ENCODE measurements at regions not wholly inside any gene's neighbourhood (a gene's known extent, or its start where the extent isn't known, plus 50 kb on each side); places are given as distances from the start of the nearest gene placed in this dataset.

- DNase-seq (ENCODE audit: low read depth in 1 of 2, low spot score in 2 of 2) (no peak), FAIRE-seq (no peak)
- POLR2A ChIA-PET (ENCODE audit: partially characterized antibody): no interaction called here
- TF ChIP-seq RAD21 (IDR thresholded peaks at IDR 0.05 in 1 of 2, conservative IDR thresholded peaks at IDR 0.05 in 1 of 2; ENCODE audit: low read depth in 2 of 2, low read length in 2 of 2) (no peak), POU5F1 (IDR thresholded peaks at IDR 0.05; ENCODE audit: low read depth, low read length) (no peak), CREB1 (IDR thresholded peaks at IDR 0.05) (no peak), CHD1 (IDR thresholded peaks at IDR 0.05; ENCODE audit: low read depth, low read length) (no peak), EGR1 (IDR thresholded peaks at IDR 0.05; ENCODE audit: borderline replicate concordance, low read depth, low read length) (no peak), SRF (IDR thresholded peaks at IDR 0.05; ENCODE audit: low read depth, low read length) (no peak), RFX5 (IDR thresholded peaks at IDR 0.05; ENCODE audit: borderline replicate concordance, low read depth, low read length) (no peak), CHD2 (IDR thresholded peaks at IDR 0.05; ENCODE audit: low read length) (no peak), BCL11A (IDR thresholded peaks at IDR 0.05; ENCODE audit: low read depth in 2 of 2, low read length in 2 of 2) (no peak), SIX5 (IDR thresholded peaks at IDR 0.05; ENCODE audit: low read depth, low read length) (no peak), BACH1 (IDR thresholded peaks at IDR 0.05; ENCODE audit: low read length) (no peak), RXRA (IDR thresholded peaks at IDR 0.05; ENCODE audit: insufficient read depth, low read depth, low read length) (no peak), SP4 (IDR thresholded peaks at IDR 0.05; ENCODE audit: low read length) (no peak), BRCA1 (IDR thresholded peaks at IDR 0.05; ENCODE audit: low read depth, low read length) (no peak), SP2 (IDR thresholded peaks at IDR 0.05; ENCODE audit: low read length) (no peak)
- TF ChIP-seq, protein P1, sequence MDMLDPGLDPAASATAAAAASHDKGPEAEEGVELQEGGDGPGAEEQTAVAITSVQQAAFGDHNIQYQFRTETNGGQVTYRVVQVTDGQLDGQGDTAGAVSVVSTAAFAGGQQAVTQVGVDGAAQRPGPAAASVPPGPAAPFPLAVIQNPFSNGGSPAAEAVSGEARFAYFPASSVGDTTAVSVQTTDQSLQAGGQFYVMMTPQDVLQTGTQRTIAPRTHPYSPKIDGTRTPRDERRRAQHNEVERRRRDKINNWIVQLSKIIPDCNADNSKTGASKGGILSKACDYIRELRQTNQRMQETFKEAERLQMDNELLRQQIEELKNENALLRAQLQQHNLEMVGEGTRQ (IDR thresholded peaks at IDR 0.05; ENCODE audit: low read length): no peak
Measured at GRCh38 chr6:19270616-19271015, 566.6 kb upstream of the ID4 start.

More at GRCh38 chr6:19270616-19271015, 566.6 kb upstream of the ID4 start:
- no peak overlapping the region for H3K4me2 ChIP-seq (ENCODE audit: insufficient read depth in 1 of 2, low read depth in 2 of 2, low read length in 2 of 2)
- H3K4me3 ChIP-seq (ENCODE audit: extremely low read depth in 1 of 4, insufficient read depth in 2 of 4, low read depth in 3 of 4, low read length in 4 of 4): no peak overlapping the region
- H3K79me1 ChIP-seq (ENCODE audit: low read depth, low read length): no peaks in the 10 kb centered on the region
- H2BK20ac ChIP-seq (ENCODE audit: low read length): no peak overlapping the region
- CTCF ChIA-PET (ENCODE audit: partially characterized antibody): no interaction called here
- no peak overlapping the region for H3K14ac ChIP-seq (ENCODE audit: insufficient read length)
- no peaks in the 10 kb centered on the region for H3K23me2 ChIP-seq (ENCODE audit: low read depth, low read length)
- H3K27me3 ChIP-seq (replicated peaks in 1 of 4; ENCODE audit: control insufficient read depth in 3 of 4, extremely low read depth in 1 of 4, insufficient read depth in 3 of 4, low read length in 3 of 4): no peaks in the 10 kb centered on the region
- H2AK5ac ChIP-seq (ENCODE audit: low read depth, low read length): no peak overlapping the region
- H3K36me3 ChIP-seq (ENCODE audit: control insufficient read depth in 2 of 4, insufficient read depth in 4 of 4, low read length in 3 of 4): no peaks in the 10 kb centered on the region
- no peak overlapping the region for H3K23ac ChIP-seq (ENCODE audit: insufficient read length)
- H3K79me2 ChIP-seq (ENCODE audit: control insufficient read depth in 1 of 2, insufficient read depth in 2 of 2, low read length in 2 of 2): no peaks in the 10 kb centered on the region
- H2AFZ ChIP-seq (ENCODE audit: low read length): no peak overlapping the region
- H4K91ac ChIP-seq (replicated peaks; ENCODE audit: insufficient read length, low read length): no peak overlapping the region
- 94% methylated on average over 11 of the region's 15 CpGs; no CpG with 5 or more reads in 1 of the 2 experiments for WGBS, 2 experiments (ENCODE audit: extremely low coverage in 1 of 2, insufficient coverage in 1 of 2, insufficient read length in 1 of 2, insufficient replicate concordance in 2 of 2, low coverage in 1 of 2, low lambda C conversion rate in 2 of 2, missing lambda C conversion rate in 1 of 2)
- no peak overlapping the region for H3K9ac ChIP-seq (replicated peaks in 1 of 4; ENCODE audit: extremely low read depth in 1 of 4, low read depth in 3 of 4, low read length in 3 of 4)
- H2BK120ac ChIP-seq (replicated peaks; ENCODE audit: low read depth, low read length): no peak overlapping the region
- H2BK5ac ChIP-seq (ENCODE audit: low read depth, low read length): no peak overlapping the region
- H3K27ac ChIP-seq (ENCODE audit: low read depth, low read length): no peak overlapping the region
- no peak overlapping the region for H3K18ac ChIP-seq (ENCODE audit: extremely low read depth, low read length)
- no peak overlapping the region for H2BK15ac ChIP-seq (ENCODE audit: low read length)
- no peaks in the 10 kb centered on the region for H4K20me1 ChIP-seq (replicated peaks in 1 of 2; ENCODE audit: control insufficient read depth in 1 of 2, insufficient read depth in 2 of 2, low read length in 2 of 2)
- H3K56ac ChIP-seq (replicated peaks; ENCODE audit: insufficient read length, low read depth, low read length): no peak overlapping the region
- H3K4ac ChIP-seq (replicated peaks; ENCODE audit: insufficient read length, low read depth, low read length): no peak overlapping the region
- H4K5ac ChIP-seq (ENCODE audit: insufficient read length, low read depth, low read length): no peak overlapping the region
- H4K8ac ChIP-seq (ENCODE audit: extremely low read depth, insufficient read depth, low read length): no peak overlapping the region
- H3K9me3 ChIP-seq (ENCODE audit: insufficient read depth in 2 of 2, low read depth in 1 of 2, low read length in 1 of 2): peaks cover 0 to 4% of the 10 kb centered on the region in 2 experiments; a peak in 1 of 4 replicates
- H3K4me1 ChIP-seq (replicated peaks in 1 of 4; ENCODE audit: control insufficient read depth in 3 of 4, insufficient read depth in 4 of 4, low read length in 3 of 4): no peaks in the 10 kb centered on the region
- H2BK12ac ChIP-seq (ENCODE audit: low read depth, low read length): no peak overlapping the region

All from H1 (cell line).